Activated CD4-positive, alpha-beta T cell treated with anti-CD3 and anti-CD28 coated beads, Interleukin-10, Interleukin-2, amounts not matched to agents 100 ng/mL and 50 ng/mL, durations not matched to agents 16 hours and 8 hours (primary cell): ENCODE measurements at regions not wholly inside any gene's neighbourhood (a gene's known extent, or its start where the extent isn't known, plus 50 kb on each side); places are given as distances from the start of the nearest gene placed in this dataset.

ENCODE experiments used
- DNase-seq: peaks from one replicate; pipeline ENCODE4 v3.0.0-alpha.2; 2020

- no peak for DNase-seq
Observed at GRCh38 chr12:128056136-128056801, 210.7 kb upstream of the TMEM132C start.

- no peak for DNase-seq
Observed at GRCh38 chr12:128057586-128057985, 209.4 kb upstream of the TMEM132C start.

GRCh38 chr12:128059621-128060370 is 207.2 kb upstream of the TMEM132C start:
- DNase-seq, result no peak

GRCh38 chr12:128068211-128068610 is 198.8 kb upstream of the TMEM132C start:
- no peak for DNase-seq

- DNase-seq, result peak; percentile 41
Observed at GRCh38 chr12:128069359-128069997, 197.5 kb upstream of the TMEM132C start.

- DNase-seq, result no peak
Observed at GRCh38 chr12:128073937-128074336, 193.0 kb upstream of the TMEM132C start.

GRCh38 chr12:128075332-128075731 is 191.6 kb upstream of the TMEM132C start:
- DNase-seq, result no peak

- no peak for DNase-seq
Observed at GRCh38 chr12:128076188-128076587, 190.8 kb upstream of the TMEM132C start.

GRCh38 chr12:128077211-128077916 is 189.6 kb upstream of the TMEM132C start:
- DNase-seq, result no peak

- no peak for DNase-seq
Observed at GRCh38 chr12:128077917-128078298, 189.1 kb upstream of the TMEM132C start.

GRCh38 chr12:128078301-128078971 is 188.5 kb upstream of the TMEM132C start:
- no peak for DNase-seq

GRCh38 chr12:128079446-128079845 is 187.5 kb upstream of the TMEM132C start:
- no peak for DNase-seq

- DNase-seq, result no peak
Observed at GRCh38 chr12:128083132-128083729, 183.7 kb upstream of the TMEM132C start.

GRCh38 chr12:128088926-128089325 is 178.0 kb upstream of the TMEM132C start:
- no peak for DNase-seq

GRCh38 chr12:128089961-128090360 is 177.0 kb upstream of the TMEM132C start:
- DNase-seq, result no peak

- DNase-seq, result no peak
Observed at GRCh38 chr12:128091101-128091720, 175.8 kb upstream of the TMEM132C start.

GRCh38 chr12:128091951-128092382 is 175.0 kb upstream of the TMEM132C start:
- DNase-seq, result no peak

GRCh38 chr12:128098730-128099129 is 168.2 kb upstream of the TMEM132C start:
- DNase-seq, result no peak

GRCh38 chr12:128103152-128103551 is 163.8 kb upstream of the TMEM132C start:
- DNase-seq, result no peak

GRCh38 chr12:128109236-128109635 is 157.7 kb upstream of the TMEM132C start:
- DNase-seq, result no peak

GRCh38 chr12:128109636-128110035 is 157.3 kb upstream of the TMEM132C start:
- DNase-seq, result no peak

- no peak for DNase-seq
Observed at GRCh38 chr12:128111333-128111732, 155.6 kb upstream of the TMEM132C start.
